ENCODE measurements at regions not wholly inside any gene's neighbourhood (a gene's known extent, or its start where the extent isn't known, plus 50 kb on each side); places are given as distances from the start of the nearest gene placed in this dataset.

DNA sequence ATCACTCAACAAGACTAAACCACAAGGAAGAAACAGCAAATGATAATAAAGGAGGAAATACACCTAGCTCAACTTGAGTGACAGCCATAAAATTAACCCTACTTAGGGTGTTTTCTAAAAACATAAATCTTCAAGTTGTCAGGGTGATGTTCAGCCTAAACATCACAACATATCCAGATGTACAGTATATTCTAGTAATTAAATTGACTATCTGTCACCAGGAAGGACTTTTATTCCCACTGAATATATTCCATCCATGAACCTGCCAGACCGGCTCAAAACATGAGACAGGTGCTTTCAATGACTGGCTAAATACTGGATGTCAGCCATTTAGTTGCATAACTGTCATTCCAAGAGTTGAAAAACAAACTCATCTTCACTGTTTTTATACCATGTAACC is 298.1 kb upstream of the NEBL start:
- CTCF ChIA-PET = no interaction called here
- no peak overlapping the region for H3K4me3 Mint-ChIP-seq
- 100% methylated on average over 1 of the region's 1 CpG for WGBS (ENCODE audit: insufficient coverage)

GRCh38 chr10:21194510-21194993 is 297.4 kb upstream of the NEBL start:
- ChIA-PET POLR2A (no interaction called here), CTCF (no interaction called here)
- H3K27me3 ChIP-seq (replicated peaks in 1 of 2; ENCODE audit: control insufficient read depth in 2 of 2, extremely low read depth in 1 of 2, insufficient read depth in 2 of 2, low read length in 1 of 2) = peaks cover 0 to 6% of the 10 kb centered on the region in 2 experiments
- Mint-ChIP-seq H3K4me1 (no peaks in the 10 kb centered on the region), H3K36me3 (no peaks in the 10 kb centered on the region), H3K27me3 (peaks cover 2 to 22% of the 10 kb centered on the region in 2 donors), H3K27ac (no peak overlapping the region), H3K4me3 (no peak overlapping the region), H3K9me3 (peaks cover 11 to 13% (median 11%) of the 10 kb centered on the region in 3 donors)
- H3K27ac ChIP-seq (ENCODE audit: low read length) = no peak overlapping the region
- no peaks in the 10 kb centered on the region for H3K4me1 ChIP-seq (ENCODE audit: control insufficient read depth in 1 of 2, extremely low read depth in 1 of 2, insufficient read depth in 2 of 2, low read length in 2 of 2)
- H3K4me3 ChIP-seq (ENCODE audit: control insufficient read depth in 1 of 2, extremely low read depth in 1 of 2, low read length in 1 of 2) = no peak overlapping the region
- WGBS (ENCODE audit: insufficient coverage) = no CpG with 5 or more reads among the region's 5 CpGs
- DNase-seq (no peak), ATAC-seq (replicated peaks in 1 of 4) (no peak)
- H3K9me3 ChIP-seq = no peaks in the 10 kb centered on the region
- H3K36me3 ChIP-seq (ENCODE audit: control insufficient read depth in 2 of 2, extremely low read depth in 1 of 2, insufficient read depth in 1 of 2, low read length in 1 of 2) = no peaks in the 10 kb centered on the region

More for the DNA sequence above, 298.1 kb upstream of the NEBL start:
- Histone ChIP-seq H3K27ac (ENCODE audit: low read length) (no peak overlapping the region), H3K27me3 (replicated peaks in 1 of 2; ENCODE audit: control insufficient read depth in 2 of 2, extremely low read depth in 1 of 2, insufficient read depth in 2 of 2, low read length in 1 of 2) (peaks cover 0 to 6% of the 10 kb centered on the region in 2 experiments), H3K4me3 (ENCODE audit: control insufficient read depth in 1 of 2, extremely low read depth in 1 of 2, low read length in 1 of 2) (no peak overlapping the region), H3K4me1 (ENCODE audit: control insufficient read depth in 1 of 2, extremely low read depth in 1 of 2, insufficient read depth in 2 of 2, low read length in 2 of 2) (no peaks in the 10 kb centered on the region), H3K36me3 (ENCODE audit: control insufficient read depth in 2 of 2, extremely low read depth in 1 of 2, insufficient read depth in 1 of 2, low read length in 1 of 2) (no peaks in the 10 kb centered on the region), H3K9me3 (no peaks in the 10 kb centered on the region)
- POLR2A ChIA-PET = no interaction called here
- ATAC-seq (replicated peaks in 1 of 4) = no peak
- H3K4me1 Mint-ChIP-seq = no peaks in the 10 kb centered on the region
- peaks cover 2 to 22% of the 10 kb centered on the region in 2 donors for H3K27me3 Mint-ChIP-seq
- H3K9me3 Mint-ChIP-seq = peaks cover 11 to 13% (median 11%) of the 10 kb centered on the region in 3 donors
- no peaks in the 10 kb centered on the region for H3K36me3 Mint-ChIP-seq
- H3K27ac Mint-ChIP-seq = no peak overlapping the region
- DNase-seq = no peak

DNA sequence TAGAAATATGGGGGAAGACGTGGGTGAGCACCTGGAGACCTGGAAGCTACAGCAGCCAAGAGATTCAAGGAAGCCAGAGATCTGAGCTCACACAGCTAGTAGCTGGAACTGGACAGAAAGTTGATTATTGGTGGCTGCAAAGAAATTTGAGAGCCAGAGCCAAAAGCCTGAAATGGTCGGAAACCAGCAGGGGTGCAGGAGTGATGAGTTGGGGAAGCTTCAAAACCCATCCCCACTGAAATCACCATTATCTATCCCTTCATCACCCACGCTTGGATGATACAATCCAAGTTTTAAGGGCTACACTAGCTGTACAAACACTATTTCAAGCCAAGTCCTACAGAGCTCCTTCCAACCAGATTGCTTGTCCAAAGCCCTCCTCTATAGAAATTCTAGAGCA is 296.1 kb upstream of the NEBL start:
- 43% methylated on average over 2 of the region's 3 CpGs for WGBS (ENCODE audit: insufficient coverage)
- no peak overlapping the region for H3K4me3 ChIP-seq (ENCODE audit: control insufficient read depth in 1 of 2, extremely low read depth in 1 of 2, low read length in 1 of 2)
- no peak overlapping the region for H3K27ac ChIP-seq (ENCODE audit: low read length)
- H3K4me1 ChIP-seq (ENCODE audit: control insufficient read depth in 1 of 2, extremely low read depth in 1 of 2, insufficient read depth in 2 of 2, low read length in 2 of 2) = no peaks in the 10 kb centered on the region
- ATAC-seq (replicated peaks in 1 of 4) (no peak), DNase-seq (no peak)
- H3K9me3 ChIP-seq = no peaks in the 10 kb centered on the region
- Mint-ChIP-seq H3K9me3 (peaks cover 7 to 15% (median 7%) of the 10 kb centered on the region in 3 donors), H3K27me3 (peaks cover 2 to 22% of the 10 kb centered on the region in 2 donors), H3K4me3 (no peak overlapping the region), H3K27ac (no peak overlapping the region), H3K36me3 (no peaks in the 10 kb centered on the region), H3K4me1 (no peaks in the 10 kb centered on the region)
- ChIA-PET POLR2A (no interaction called here), CTCF (no interaction called here)
- H3K27me3 ChIP-seq (replicated peaks in 1 of 2; ENCODE audit: control insufficient read depth in 2 of 2, extremely low read depth in 1 of 2, insufficient read depth in 2 of 2, low read length in 1 of 2) = peaks cover 0 to 6% of the 10 kb centered on the region in 2 experiments
- H3K36me3 ChIP-seq (ENCODE audit: control insufficient read depth in 2 of 2, extremely low read depth in 1 of 2, insufficient read depth in 1 of 2, low read length in 1 of 2) = no peaks in the 10 kb centered on the region

- Histone ChIP-seq H3K4me1 (ENCODE audit: control insufficient read depth in 1 of 2, extremely low read depth in 1 of 2, insufficient read depth in 2 of 2, low read length in 2 of 2) (no peaks in the 10 kb centered on the region), H3K9me3 (no peaks in the 10 kb centered on the region), H3K4me3 (ENCODE audit: control insufficient read depth in 1 of 2, extremely low read depth in 1 of 2, low read length in 1 of 2) (no peak overlapping the region), H3K27me3 (replicated peaks in 1 of 2; ENCODE audit: control insufficient read depth in 2 of 2, extremely low read depth in 1 of 2, insufficient read depth in 2 of 2, low read length in 1 of 2) (peaks cover 0 to 6% of the 10 kb centered on the region in 2 experiments), H3K36me3 (ENCODE audit: control insufficient read depth in 2 of 2, extremely low read depth in 1 of 2, insufficient read depth in 1 of 2, low read length in 1 of 2) (no peaks in the 10 kb centered on the region), H3K27ac (ENCODE audit: low read length) (no peak overlapping the region)
- H3K27ac Mint-ChIP-seq = no peak overlapping the region
- ATAC-seq (replicated peaks in 1 of 4) (no peak), DNase-seq (no peak)
- H3K9me3 Mint-ChIP-seq = peaks cover 0 to 3% (median 0%) of the 10 kb centered on the region in 3 donors
- H3K4me1 Mint-ChIP-seq = no peaks in the 10 kb centered on the region
- ChIA-PET POLR2A (no interaction called here), CTCF (interaction anchor here in 1 of 2 donors (0.5 kb wide), 1 partner anchor 47 kb away, joined by 3 read pairs; no protein-coding TSS in a partner anchor)
- peaks cover 2 to 11% of the 10 kb centered on the region in 2 donors for H3K27me3 Mint-ChIP-seq
- H3K36me3 Mint-ChIP-seq = no peaks in the 10 kb centered on the region
- WGBS (ENCODE audit: insufficient coverage) = 80% methylated on average over 1 of the region's 2 CpGs
- H3K4me3 Mint-ChIP-seq = no peak overlapping the region
Measured at GRCh38 chr10:21191512-21191911, 294.4 kb upstream of the NEBL start.

DNA sequence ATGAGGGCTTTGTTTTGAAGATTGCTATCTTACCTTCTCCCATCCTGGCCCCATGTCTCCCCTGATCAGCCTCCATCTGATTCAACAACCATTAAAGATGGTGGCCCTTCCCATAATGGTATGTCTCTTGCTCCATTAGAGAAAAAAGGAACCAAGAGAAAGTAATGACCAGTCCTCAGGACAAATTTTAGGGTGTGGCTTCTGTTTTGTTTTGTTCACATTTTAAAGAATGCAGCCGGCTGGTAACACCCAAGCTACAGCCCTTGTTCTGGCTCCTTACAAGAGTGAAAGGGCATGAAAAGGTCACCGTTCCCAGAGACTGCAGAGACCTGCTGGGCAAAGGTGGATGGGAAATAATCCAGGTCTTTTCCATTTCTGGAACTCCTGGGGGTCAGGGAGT is 287.9 kb upstream of the NEBL start:
- WGBS (ENCODE audit: insufficient coverage) = 88% methylated on average over 1 of the region's 2 CpGs
- Mint-ChIP-seq H3K9me3 (peaks cover 0 to 11% (median 4%) of the 10 kb centered on the region in 3 donors), H3K36me3 (no peaks in the 10 kb centered on the region), H3K27ac (no peak overlapping the region), H3K4me1 (no peaks in the 10 kb centered on the region), H3K27me3 (peaks cover 2 to 6% of the 10 kb centered on the region in 2 donors), H3K4me3 (no peak overlapping the region)
- H3K4me3 ChIP-seq (ENCODE audit: control insufficient read depth in 1 of 2, extremely low read depth in 1 of 2, low read length in 1 of 2) = no peak overlapping the region
- H3K4me1 ChIP-seq (ENCODE audit: control insufficient read depth in 1 of 2, extremely low read depth in 1 of 2, insufficient read depth in 2 of 2, low read length in 2 of 2) = no peaks in the 10 kb centered on the region
- ATAC-seq (replicated peaks in 1 of 4) = no peak
- POLR2A ChIA-PET = no interaction called here
- CTCF ChIA-PET = interaction anchor here in 1 of 2 donors (0.6 kb wide), 1 partner anchor 71 kb away, joined by 4 read pairs; no protein-coding TSS in a partner anchor
- H3K27ac ChIP-seq (ENCODE audit: low read length) = no peak overlapping the region
- H3K27me3 ChIP-seq (replicated peaks in 1 of 2; ENCODE audit: control insufficient read depth in 2 of 2, extremely low read depth in 1 of 2, insufficient read depth in 2 of 2, low read length in 1 of 2) = peaks cover 0 to 3% of the 10 kb centered on the region in 2 experiments
- no peaks in the 10 kb centered on the region for H3K36me3 ChIP-seq (ENCODE audit: control insufficient read depth in 2 of 2, extremely low read depth in 1 of 2, insufficient read depth in 1 of 2, low read length in 1 of 2)
- no peaks in the 10 kb centered on the region for H3K9me3 ChIP-seq
- no peak for DNase-seq

DNA sequence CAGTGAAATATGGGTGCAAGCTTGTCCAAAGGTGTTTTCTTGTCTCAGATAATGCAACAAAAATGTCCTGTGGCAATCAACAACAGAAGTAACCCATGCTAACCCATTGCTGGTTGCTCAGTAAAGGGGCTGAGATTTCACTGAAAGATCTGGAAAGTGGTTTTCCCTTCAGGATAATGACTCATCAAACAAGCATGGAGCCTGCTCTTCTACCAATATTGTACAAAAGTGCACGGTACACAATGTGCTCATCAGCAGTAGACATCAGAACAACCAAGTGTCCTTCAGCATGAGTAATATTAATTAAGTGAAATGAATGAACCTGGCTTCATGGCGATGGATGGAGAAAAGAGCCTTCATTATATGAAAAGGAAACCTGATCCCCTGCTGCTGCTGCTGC is 287.1 kb upstream of the NEBL start:
- Histone ChIP-seq H3K9me3 (no peaks in the 10 kb centered on the region), H3K4me3 (ENCODE audit: control insufficient read depth in 1 of 2, extremely low read depth in 1 of 2, low read length in 1 of 2) (no peak overlapping the region), H3K36me3 (ENCODE audit: control insufficient read depth in 2 of 2, extremely low read depth in 1 of 2, insufficient read depth in 1 of 2, low read length in 1 of 2) (no peaks in the 10 kb centered on the region), H3K27ac (ENCODE audit: low read length) (no peak overlapping the region), H3K4me1 (ENCODE audit: control insufficient read depth in 1 of 2, extremely low read depth in 1 of 2, insufficient read depth in 2 of 2, low read length in 2 of 2) (no peaks in the 10 kb centered on the region), H3K27me3 (replicated peaks in 1 of 2; ENCODE audit: control insufficient read depth in 2 of 2, extremely low read depth in 1 of 2, insufficient read depth in 2 of 2, low read length in 1 of 2) (peaks cover 0 to 3% of the 10 kb centered on the region in 2 experiments)
- Mint-ChIP-seq H3K4me3 (no peak overlapping the region), H3K4me1 (no peaks in the 10 kb centered on the region), H3K27me3 (peaks cover 2 to 6% of the 10 kb centered on the region in 2 donors), H3K9me3 (peaks cover 4 to 15% (median 7%) of the 10 kb centered on the region in 3 donors), H3K36me3 (no peaks in the 10 kb centered on the region), H3K27ac (no peak overlapping the region)
- ATAC-seq (replicated peaks in 1 of 4) = no peak
- POLR2A ChIA-PET = no interaction called here
- CTCF ChIA-PET = no interaction called here
- no peak for DNase-seq
- no CpG with 5 or more reads among the region's 2 CpGs for WGBS (ENCODE audit: insufficient coverage)

DNA sequence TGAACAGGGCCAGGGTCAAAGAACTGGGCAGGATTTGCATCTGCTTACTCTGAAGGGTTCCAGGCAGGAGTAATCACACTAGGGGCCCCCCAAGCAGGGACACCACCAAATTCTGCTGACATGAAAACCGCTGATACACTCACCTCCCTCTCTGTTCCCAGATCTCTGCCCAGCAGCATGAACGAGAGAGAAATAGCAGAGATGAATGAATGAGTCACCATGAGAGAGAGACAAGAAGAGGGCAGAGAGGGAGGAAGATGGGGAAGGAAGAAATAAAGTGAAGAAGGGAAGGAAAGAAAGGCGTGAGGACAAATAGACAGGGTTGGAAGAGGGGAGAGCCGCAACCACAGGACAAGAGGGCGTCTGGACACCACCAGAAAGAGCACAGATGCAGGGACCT is 285.9 kb upstream of the NEBL start:
- Mint-ChIP-seq H3K36me3 (no peaks in the 10 kb centered on the region), H3K4me3 (no peak overlapping the region), H3K9me3 (peaks cover 5 to 12% (median 8%) of the 10 kb centered on the region in 3 donors), H3K27ac (no peak overlapping the region), H3K27me3 (peaks cover 4 to 13% of the 10 kb centered on the region in 2 donors), H3K4me1 (no peaks in the 10 kb centered on the region)
- Histone ChIP-seq H3K36me3 (ENCODE audit: control insufficient read depth in 2 of 2, extremely low read depth in 1 of 2, insufficient read depth in 1 of 2, low read length in 1 of 2) (no peaks in the 10 kb centered on the region), H3K27me3 (replicated peaks in 1 of 2; ENCODE audit: control insufficient read depth in 2 of 2, extremely low read depth in 1 of 2, insufficient read depth in 2 of 2, low read length in 1 of 2) (peaks cover 0 to 3% of the 10 kb centered on the region in 2 experiments), H3K4me3 (ENCODE audit: control insufficient read depth in 1 of 2, extremely low read depth in 1 of 2, low read length in 1 of 2) (no peak overlapping the region), H3K4me1 (ENCODE audit: control insufficient read depth in 1 of 2, extremely low read depth in 1 of 2, insufficient read depth in 2 of 2, low read length in 2 of 2) (no peaks in the 10 kb centered on the region), H3K9me3 (no peaks in the 10 kb centered on the region), H3K27ac (ENCODE audit: low read length) (no peak overlapping the region)
- WGBS (ENCODE audit: insufficient coverage) = 67% methylated on average over 1 of the region's 5 CpGs
- no peak for DNase-seq
- ATAC-seq (replicated peaks in 1 of 4) = no peak
- ChIA-PET POLR2A (no interaction called here), CTCF (interaction anchor here in 1 of 2 donors (0.6 kb wide), 1 partner anchor 594 kb away, joined by 3 read pairs; no protein-coding TSS in a partner anchor)

All from T-cell (primary cell).